HCT116 (cell line): ENCODE measurements at regions not wholly inside any gene's neighbourhood (a gene's known extent, or its start where the extent isn't known, plus 50 kb on each side); places are given as distances from the start of the nearest gene placed in this dataset.

Experiments
- ATAC-seq: fragments of 200-7000 bp; cut with Tn5 transposase; 2 replicates; pipeline ENCODE4 v1.9.1; 2020; ENCODE audit warnings: mild to moderate bottlenecking, moderate library complexity
- BruUV-seq: library from RNA; stranded (reverse); fragments of 400-500 nt; replicated peaks from 2 replicates; lab custom pipeline; 2021; lab: Mats Ljungman, UMichigan
- CTCF ChIA-PET: fragments of 300-600 bp; sonication (Branson Sonifier 250); formaldehyde crosslinking; loops from one replicate; lab custom pipeline; 2021; ENCODE audit warnings: antibody characterized with exemption; lab: Charles Lee
- POLR2A ChIA-PET: fragments of 300-600, 350-600 bp; sonication (Branson Sonifier 250); formaldehyde crosslinking; loops from one replicate; lab custom pipeline; 2021; ENCODE audit warnings: antibody characterized with exemption; lab: Charles Lee
- RAD21 ChIA-PET, 2 experiments: fragments of 300-600 bp; sonication (Branson Sonifier 250); formaldehyde crosslinking; loops; one replicate each; lab custom pipeline; 2023; ENCODE audit warnings: low total read pairs in 2 of 2; ENCODE audit not compliant: uncharacterized antibody in 2 of 2, unreplicated experiment in 2 of 2, low non-redundant PET in 1 of 2; lab: Charles Lee
- DNase-seq: peaks from one replicate; pipeline ENCODE4 v3.0.0-alpha.2; 2010; ENCODE audit warnings: low read depth, low spot score
- H2AFZ ChIP-seq: fragments of 200-600 bp; shearing (Covaris generic), sonication (generic); 2 replicates; pipeline ENCODE4 v1.6.1; 2017; ENCODE audit warnings: low read depth, mixed run types, mixed read lengths, antibody characterized with exemption, low read length; ENCODE audit not compliant: poor library complexity, severe bottlenecking
- H3K27ac ChIP-seq: 2 replicates; pipeline ENCODE4 v1.5.1; 2012; ENCODE audit warnings: low read depth, low read length
- H3K27me3 ChIP-seq: fragments of 200-600 bp; sonication (generic); 2 replicates; pipeline ENCODE4 v1.6.1; 2016; ENCODE audit warnings: mixed run types, low read length, mixed read lengths; ENCODE audit not compliant: insufficient read depth
- H3K36me3 ChIP-seq, 2 experiments: fragments of 200-500 bp in 1 of 2; fragments of 200-600 bp in 1 of 2; sonication (Bioruptor generic) in 1 of 2; sonication (generic) in 1 of 2; 2 replicates each; pipeline versions ENCODE4 v1.5.1 to v1.6.1; 2014 to 2016; ENCODE audit warnings: low read length in 2 of 2, inconsistent platforms in 1 of 2, mixed read lengths in 1 of 2, mixed run types in 1 of 2; ENCODE audit not compliant: insufficient read depth in 2 of 2, control insufficient read depth in 1 of 2
- H3K4me1 ChIP-seq, 2 experiments: fragments of 200-600 bp in 1 of 2; sonication (generic) in 1 of 2; 2 replicates each; pipeline versions ENCODE4 v1.5.1 to v1.6.1; 2012 to 2017; ENCODE audit warnings: low read length in 2 of 2, inconsistent platforms in 1 of 2, mild to moderate bottlenecking in 1 of 2, mixed read lengths in 1 of 2, mixed run types in 1 of 2, moderate library complexity in 1 of 2; ENCODE audit not compliant: insufficient read depth in 2 of 2, control insufficient read depth in 1 of 2
- H3K4me2 ChIP-seq: fragments of 200-600 bp; sonication (generic); 2 replicates; pipeline ENCODE4 v1.6.1; 2017; ENCODE audit warnings: mixed run types, low read length, mixed read lengths
- H3K4me3 ChIP-seq, 2 experiments: fragments of 200-600 bp in 1 of 2; sonication (generic) in 1 of 2; replicated peaks in 1 of 2; 2 replicates each; pipeline ENCODE4 v1.5.1; 2011 to 2016; ENCODE audit warnings: low read length in 2 of 2, control low read depth in 1 of 2, low read depth in 1 of 2, mild to moderate bottlenecking in 1 of 2, mixed read lengths in 1 of 2, mixed run types in 1 of 2
- H3K79me2 ChIP-seq: fragments of 200-600 bp; sonication (generic); 2 replicates; pipeline ENCODE4 v1.6.1; 2017; ENCODE audit warnings: mild to moderate bottlenecking, mixed run types, low read length, moderate library complexity, mixed read lengths; ENCODE audit not compliant: insufficient read depth
- H3K9ac ChIP-seq: fragments of 200-600 bp; sonication (generic); 2 replicates; pipeline ENCODE4 v1.6.1; 2016; ENCODE audit warnings: low read length, mixed read lengths
- H3K9me2 ChIP-seq: fragments of 200-600 bp; sonication (generic), shearing (Covaris generic); 2 replicates; pipeline ENCODE4 v1.6.1; 2017; ENCODE audit warnings: mixed run types, mild to moderate bottlenecking, moderate library complexity; ENCODE audit not compliant: insufficient read depth
- H3K9me3 ChIP-seq, 2 experiments: fragments of 200-500 bp in 1 of 2; fragments of 200-600 bp in 1 of 2; sonication (Bioruptor generic) in 1 of 2; sonication (generic) in 1 of 2; 2 replicates each; pipeline ENCODE4 v1.6.1; 2014 to 2017; ENCODE audit warnings: low read length in 2 of 2, mixed read lengths in 2 of 2, inconsistent platforms in 1 of 2, low read depth in 1 of 2, mild to moderate bottlenecking in 1 of 2, mixed run types in 1 of 2, moderate library complexity in 1 of 2; ENCODE audit not compliant: control insufficient read depth in 1 of 2, insufficient read depth in 1 of 2
- H4K20me1 ChIP-seq: fragments of 200-600 bp; sonication (generic), shearing (Covaris generic); 2 replicates; pipeline ENCODE4 v1.6.1; 2017; ENCODE audit warnings: mixed run types, mild to moderate bottlenecking, moderate library complexity; ENCODE audit not compliant: insufficient read depth
- CBX3 ChIP-seq: IDR thresholded peaks from 2 replicates; pipeline ENCODE4 v1.6.1; 2012; ENCODE audit warnings: low read depth
- EGR1 ChIP-seq: IDR thresholded peaks from 2 replicates; pipeline ENCODE4 v1.6.1; 2012; ENCODE audit warnings: low read depth
- ELF1 ChIP-seq: IDR thresholded peaks from 2 replicates; pipeline ENCODE4 v1.6.1; 2012; ENCODE audit warnings: low read depth, borderline replicate concordance
- EZH2 ChIP-seq: fragments of 200-600 bp; sonication (generic); IDR thresholded peaks from 2 replicates; pipeline ENCODE4 v1.6.1; 2017; ENCODE audit warnings: antibody characterized with exemption, mixed run types
- EZH2phosphoT487 ChIP-seq: fragments of 200-600 bp; IDR thresholded peaks from 2 replicates; pipeline ENCODE4 v1.6.1; 2018; ENCODE audit warnings: antibody characterized with exemption, borderline replicate concordance
- JUND ChIP-seq: IDR thresholded peaks from 2 replicates; pipeline ENCODE4 v1.6.1; 2012
- POLR2A ChIP-seq: IDR thresholded peaks from 2 replicates; pipeline ENCODE4 v1.7.0; 2011; ENCODE audit warnings: borderline replicate concordance; ENCODE audit not compliant: insufficient read depth, insufficient read length; ENCODE audit errors: extremely low read depth
- RAD21 ChIP-seq: IDR thresholded peaks from 2 replicates; pipeline ENCODE4 v1.6.1; 2012; ENCODE audit warnings: low read depth, mild to moderate bottlenecking
- SIN3A ChIP-seq: IDR thresholded peaks from 2 replicates; pipeline ENCODE4 v1.6.1; 2012; ENCODE audit warnings: low read depth
- SRF ChIP-seq: IDR thresholded peaks from 2 replicates; pipeline ENCODE4 v1.6.1; 2012; ENCODE audit warnings: low read depth
- TCF7L2 ChIP-seq: IDR thresholded peaks from 2 replicates; pipeline ENCODE4 v1.7.0; 2011; ENCODE audit warnings: borderline replicate concordance, inconsistent platforms; ENCODE audit not compliant: insufficient read depth, insufficient read length; ENCODE audit errors: extremely low read depth
- YY1 ChIP-seq: IDR thresholded peaks from 2 replicates; pipeline ENCODE4 v1.6.1; 2011; ENCODE audit warnings: low read length, low read depth, moderate library complexity, mild to moderate bottlenecking; ENCODE audit not compliant: insufficient replicate concordance; ENCODE audit errors: extremely low read depth
- ZBTB33 ChIP-seq: IDR thresholded peaks from 2 replicates; pipeline ENCODE4 v1.6.1; 2011; ENCODE audit warnings: mild to moderate bottlenecking, low read length, moderate library complexity; ENCODE audit not compliant: insufficient replicate concordance; ENCODE audit errors: extremely low read depth
- ZFX ChIP-seq: fragments of 450-650 bp; IDR thresholded peaks from 2 replicates; pipeline ENCODE4 v1.6.1; 2017
- ZNF274 ChIP-seq: fragments of 200-500 bp; sonication (Bioruptor generic); IDR thresholded peaks from 2 replicates; pipeline ENCODE4 v1.6.1; 2014; ENCODE audit warnings: mild to moderate bottlenecking, low read depth, low read length, inconsistent platforms
- intact Hi-C: fragments of 100-400 bp; cut with micrococcal nuclease; formaldehyde crosslinking; loops from 2 replicates; pipeline ENCODE4 v1.10.0; 2022
- TF ChIP-seq, protein P1 (sequence below): IDR thresholded peaks from 2 replicates; pipeline ENCODE4 v1.6.1; 2012
- TF ChIP-seq, protein P2 (sequence below), 3 experiments: fragments of 200-600 bp in 1 of 3; sonication (generic) in 1 of 3; IDR thresholded peaks in 2 of 3; conservative IDR thresholded peaks in 1 of 3; 2 replicates each; pipeline ENCODE4 v1.5.1; 2012 to 2017; ENCODE audit warnings: low read depth in 2 of 3, low read length in 2 of 3, antibody characterized with exemption in 1 of 3, borderline replicate concordance in 1 of 3, control low read depth in 1 of 3, mild to moderate bottlenecking in 1 of 3, mixed read lengths in 1 of 3, mixed run types in 1 of 3, moderate library complexity in 1 of 3; ENCODE audit not compliant: insufficient read depth in 1 of 3

GRCh38 chr6:54619102-54619501 lies 227.5 kb upstream of the FAM83B start:
- no TSS peak for BruUV-seq
- ChIA-PET POLR2A (no interaction called here), CTCF (no interaction called here), RAD21 (no interaction called here)
- no peaks in the 10 kb centered on the region for H3K9me3 ChIP-seq
- intact Hi-C loops, result no loop called here
- no peak overlapping the region for H3K4me3 ChIP-seq
- H3K27me3 ChIP-seq, result no peaks in the 10 kb centered on the region
- no peaks in the 10 kb centered on the region for H3K36me3 ChIP-seq
- no peak overlapping the region for H3K9ac ChIP-seq
- no peak overlapping the region for H3K27ac ChIP-seq
- no peak overlapping the region for H3K4me2 ChIP-seq
- H4K20me1 ChIP-seq, result no peaks in the 10 kb centered on the region
- TF ChIP-seq ELF1, result no peak
- TF ChIP-seq POLR2A, result no peak
- TF ChIP-seq CBX3, result no peak
- no peak for TF ChIP-seq ZFX
- TF ChIP-seq, protein P1, sequence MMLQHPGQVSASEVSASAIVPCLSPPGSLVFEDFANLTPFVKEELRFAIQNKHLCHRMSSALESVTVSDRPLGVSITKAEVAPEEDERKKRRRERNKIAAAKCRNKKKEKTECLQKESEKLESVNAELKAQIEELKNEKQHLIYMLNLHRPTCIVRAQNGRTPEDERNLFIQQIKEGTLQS, result no peak
- no peak for TF ChIP-seq JUND
- TF ChIP-seq EZH2phosphoT487, result no peak
- TF ChIP-seq SRF, result no peak
- TF ChIP-seq EZH2, result no peak
- TF ChIP-seq ZNF274, result no peak
- TF ChIP-seq RAD21, result no peak
- TF ChIP-seq SIN3A, result no peak
- TF ChIP-seq ZBTB33, result no peak
- TF ChIP-seq YY1, result no peak
- TF ChIP-seq, protein P2, sequence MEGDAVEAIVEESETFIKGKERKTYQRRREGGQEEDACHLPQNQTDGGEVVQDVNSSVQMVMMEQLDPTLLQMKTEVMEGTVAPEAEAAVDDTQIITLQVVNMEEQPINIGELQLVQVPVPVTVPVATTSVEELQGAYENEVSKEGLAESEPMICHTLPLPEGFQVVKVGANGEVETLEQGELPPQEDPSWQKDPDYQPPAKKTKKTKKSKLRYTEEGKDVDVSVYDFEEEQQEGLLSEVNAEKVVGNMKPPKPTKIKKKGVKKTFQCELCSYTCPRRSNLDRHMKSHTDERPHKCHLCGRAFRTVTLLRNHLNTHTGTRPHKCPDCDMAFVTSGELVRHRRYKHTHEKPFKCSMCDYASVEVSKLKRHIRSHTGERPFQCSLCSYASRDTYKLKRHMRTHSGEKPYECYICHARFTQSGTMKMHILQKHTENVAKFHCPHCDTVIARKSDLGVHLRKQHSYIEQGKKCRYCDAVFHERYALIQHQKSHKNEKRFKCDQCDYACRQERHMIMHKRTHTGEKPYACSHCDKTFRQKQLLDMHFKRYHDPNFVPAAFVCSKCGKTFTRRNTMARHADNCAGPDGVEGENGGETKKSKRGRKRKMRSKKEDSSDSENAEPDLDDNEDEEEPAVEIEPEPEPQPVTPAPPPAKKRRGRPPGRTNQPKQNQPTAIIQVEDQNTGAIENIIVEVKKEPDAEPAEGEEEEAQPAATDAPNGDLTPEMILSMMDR (IDR thresholded peaks at IDR 0.05 in 2 of 3, conservative IDR thresholded peaks at IDR 0.05 in 1 of 3; ENCODE audit: borderline replicate concordance in 1 of 3, insufficient read depth in 1 of 3, low read depth in 2 of 3, low read length in 2 of 3), result no peak
- no peak for TF ChIP-seq TCF7L2
- no peak for TF ChIP-seq EGR1
- ATAC-seq (no peak), DNase-seq (no peak)
- peaks cover 0 to 6% of the 10 kb centered on the region in 2 experiments; a peak in 1 of 4 replicates for H3K4me1 ChIP-seq
- 0 out of 2 replicates have a peak, but pooled peaks cover 3% of the 10 kb centered on the region for H3K9me2 ChIP-seq
- H2AFZ ChIP-seq, result no peak overlapping the region
- no peaks in the 10 kb centered on the region for H3K79me2 ChIP-seq
